ENCODE measurements at regions not wholly inside any gene's neighbourhood (a gene's known extent, or its start where the extent isn't known, plus 50 kb on each side); places are given as distances from the start of the nearest gene placed in this dataset.

- no peak for TF ChIP-seq CTCF (IDR thresholded peaks at IDR 0.05)
- no peak for TF ChIP-seq POLR2A (IDR thresholded peaks at IDR 0.05)
These were observed 181.6 kb downstream of the UTRN start for GRCh38 chr6:144466716-144467115.

Data from upper lobe of left lung (tissue), 4 donors.